ENCODE measurements at regions not wholly inside any gene's neighbourhood (a gene's known extent, or its start where the extent isn't known, plus 50 kb on each side); places are given as distances from the start of the nearest gene placed in this dataset.
A peak's percentile ranks its signal among the peaks of the same experiment; 100 is the strongest.

- in situ Hi-C loops (cut with MboI; ENCODE audit: low pct_unique_long_range_greater_than_20kb, low sequenced_read_pairs), result no loop called here
- no peak for DNase-seq
Measured at GRCh38 chr11:122307476-122308035, 191.5 kb upstream of the BLID start.

DNA sequence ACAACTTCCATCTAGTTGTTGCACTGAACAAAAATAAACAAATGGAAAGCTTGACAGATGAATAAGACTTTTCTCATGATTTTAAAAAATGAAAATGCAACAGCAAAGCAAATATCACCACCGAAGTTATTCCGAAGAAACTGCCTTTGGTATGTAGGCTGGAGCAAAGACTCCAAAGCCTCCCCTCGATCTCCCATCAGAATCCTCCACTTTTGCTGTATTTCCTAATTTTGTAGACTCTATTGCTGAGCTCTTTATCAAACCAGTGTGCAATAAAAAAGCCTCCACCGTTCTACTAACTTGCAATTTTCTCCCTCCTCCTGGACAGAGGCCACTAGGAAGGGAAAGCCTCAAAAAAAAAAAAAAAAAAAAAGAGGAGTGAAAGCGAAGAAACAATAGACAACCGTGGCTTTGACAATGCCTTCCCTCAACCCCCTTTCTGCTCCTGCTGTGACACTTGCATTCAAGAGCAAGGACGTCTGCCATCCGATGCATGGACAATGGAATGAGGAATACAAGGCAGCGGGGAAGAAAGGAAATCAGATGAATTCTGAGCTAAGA is 190.9 kb upstream of the BLID start:
- DNase-seq, result no peak
- in situ Hi-C loops (cut with MboI; ENCODE audit: low pct_unique_long_range_greater_than_20kb, low sequenced_read_pairs), result no loop called here

DNA sequence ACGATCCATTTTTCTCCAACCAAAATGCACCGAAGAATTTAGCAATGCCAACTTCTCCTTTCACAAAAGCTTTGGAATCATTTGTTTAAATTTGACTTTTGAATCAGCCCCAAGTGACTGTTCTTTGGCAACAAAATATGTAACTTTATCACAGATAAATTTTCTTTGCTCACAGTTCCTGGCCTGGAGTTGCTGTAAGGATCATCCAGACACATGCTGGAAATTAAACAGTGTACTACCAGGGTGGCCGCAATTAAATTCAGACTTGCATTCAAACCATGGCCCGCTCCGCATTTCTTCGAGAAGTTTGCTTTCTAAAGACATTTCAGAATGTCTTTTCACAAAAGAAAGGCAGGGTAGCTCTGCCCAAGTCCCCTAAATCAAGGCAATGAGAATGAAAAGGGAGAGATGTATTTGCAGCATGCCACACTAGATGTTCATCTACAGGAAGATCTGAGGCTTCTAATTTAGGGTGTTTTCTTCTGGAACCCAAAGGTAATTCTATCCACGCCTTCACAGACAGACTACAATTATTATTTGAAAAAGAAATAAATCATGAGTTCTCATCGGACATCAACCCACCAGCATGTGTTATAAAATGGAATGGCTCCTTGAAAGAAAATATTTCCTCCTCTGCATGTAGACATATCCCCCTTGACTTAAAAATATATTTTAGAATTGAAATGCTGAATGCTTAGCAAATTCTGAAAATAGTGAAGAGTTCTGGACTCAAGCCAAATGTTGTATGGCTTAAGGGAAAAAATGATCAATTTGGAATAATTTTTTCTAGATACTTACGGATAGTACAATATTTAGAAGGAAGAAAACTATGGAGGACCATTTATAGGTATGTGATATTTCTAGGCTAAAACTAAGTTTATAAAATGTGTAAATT is 189.7 kb upstream of the BLID start:
- DNase-seq, result no peak
- in situ Hi-C loops (cut with MboI; ENCODE audit: low pct_unique_long_range_greater_than_20kb, low sequenced_read_pairs), result no loop called here

DNA sequence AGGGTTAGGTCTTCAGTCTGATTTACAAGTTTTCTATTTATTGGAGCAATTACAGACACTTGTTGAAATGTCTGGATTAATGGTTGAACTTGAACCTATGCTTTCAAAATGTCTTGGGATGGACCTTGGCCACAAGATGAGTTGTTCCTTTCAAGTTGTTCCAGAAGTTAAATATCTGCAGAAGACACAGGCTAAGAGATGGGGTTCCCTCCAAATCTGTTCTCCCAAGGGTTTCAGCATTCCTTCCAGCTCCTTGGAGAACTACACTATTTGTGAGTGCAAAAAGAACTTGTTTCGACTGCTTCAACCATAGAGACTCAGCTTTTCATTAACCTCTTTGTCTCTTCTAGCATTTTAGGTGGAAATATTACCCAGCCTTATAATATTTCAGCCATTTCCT is 189.0 kb upstream of the BLID start:
- in situ Hi-C loops (cut with MboI; ENCODE audit: low pct_unique_long_range_greater_than_20kb, low sequenced_read_pairs), result no loop called here
- DNase-seq, result no peak

DNA sequence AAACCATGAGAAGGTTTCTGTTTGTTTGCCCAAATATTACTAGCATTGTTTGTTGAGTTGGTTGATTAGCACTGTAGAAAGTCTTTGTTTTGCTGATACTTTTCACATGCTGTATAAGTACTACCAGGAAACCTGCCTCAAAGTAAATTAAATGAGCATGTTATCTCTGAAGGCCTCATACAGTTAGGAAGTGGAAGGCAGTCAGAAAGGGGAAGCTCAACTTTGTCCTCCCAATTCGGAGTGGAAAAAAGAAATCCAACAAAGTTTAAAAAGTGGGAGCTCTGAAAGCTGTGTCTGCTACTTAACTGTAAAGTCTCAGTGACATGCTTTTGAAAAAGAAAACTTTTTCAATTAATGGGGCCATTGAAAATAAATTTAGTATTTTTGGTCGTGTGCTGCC is 188.3 kb upstream of the BLID start:
- in situ Hi-C loops (cut with MboI; ENCODE audit: low pct_unique_long_range_greater_than_20kb, low sequenced_read_pairs), result no loop called here
- peak; percentile 2 for DNase-seq

DNA sequence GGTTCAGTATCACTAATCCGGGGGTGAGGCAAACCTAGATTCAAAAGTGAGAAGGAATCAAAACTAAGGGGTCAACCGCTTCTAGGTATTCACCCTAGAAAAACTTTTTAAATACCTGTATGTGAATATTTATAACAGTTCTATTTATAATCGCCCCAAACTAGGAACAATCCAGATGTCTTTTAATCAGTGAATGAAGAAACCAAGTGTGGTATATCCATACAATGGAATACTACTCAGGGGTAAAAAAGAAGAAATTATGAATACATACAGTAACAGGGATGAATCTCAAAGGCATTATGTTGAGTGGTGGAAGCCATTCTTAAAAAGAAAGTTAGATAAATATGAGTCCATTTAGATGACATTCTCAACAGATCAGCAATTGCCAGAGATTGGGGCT is 178.0 kb upstream of the BLID start:
- DNase-seq, result no peak
- in situ Hi-C loops (cut with MboI; ENCODE audit: low pct_unique_long_range_greater_than_20kb, low sequenced_read_pairs), result no loop called here

- in situ Hi-C loops (cut with MboI; ENCODE audit: low pct_unique_long_range_greater_than_20kb, low sequenced_read_pairs), result no loop called here
- DNase-seq, result no peak
Measured at GRCh38 chr11:122293296-122294023, 177.4 kb upstream of the BLID start.

GRCh38 chr11:122287401-122287800 is 171.4 kb upstream of the BLID start:
- no peak for DNase-seq
- in situ Hi-C loops (cut with MboI; ENCODE audit: low pct_unique_long_range_greater_than_20kb, low sequenced_read_pairs), result no loop called here

- DNase-seq, result no peak
- in situ Hi-C loops (cut with MboI; ENCODE audit: low pct_unique_long_range_greater_than_20kb, low sequenced_read_pairs), result no loop called here
Measured at GRCh38 chr11:122285070-122285988, 169.3 kb upstream of the BLID start.

DNA sequence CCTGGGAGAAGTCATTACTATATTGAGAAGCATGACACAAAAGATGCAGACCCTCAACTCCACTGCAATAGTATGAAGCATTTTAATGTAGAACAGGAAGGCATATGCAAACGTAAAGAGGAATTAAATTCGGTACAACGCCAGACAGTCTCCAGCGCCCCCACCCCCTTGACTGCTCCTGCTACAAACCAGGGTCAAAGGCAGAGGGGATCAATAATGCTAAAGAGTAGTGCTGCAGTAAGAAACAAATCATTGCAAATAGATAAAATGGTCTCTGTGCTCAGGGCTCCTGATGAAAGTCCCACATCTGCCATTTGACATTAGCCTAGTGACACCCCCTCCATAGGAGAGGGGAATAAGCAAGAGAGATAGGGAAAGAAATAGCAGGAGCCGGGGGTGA is 164.9 kb upstream of the BLID start:
- in situ Hi-C loops (cut with MboI; ENCODE audit: low pct_unique_long_range_greater_than_20kb, low sequenced_read_pairs), result no loop called here
- DNase-seq, result no peak

DNA sequence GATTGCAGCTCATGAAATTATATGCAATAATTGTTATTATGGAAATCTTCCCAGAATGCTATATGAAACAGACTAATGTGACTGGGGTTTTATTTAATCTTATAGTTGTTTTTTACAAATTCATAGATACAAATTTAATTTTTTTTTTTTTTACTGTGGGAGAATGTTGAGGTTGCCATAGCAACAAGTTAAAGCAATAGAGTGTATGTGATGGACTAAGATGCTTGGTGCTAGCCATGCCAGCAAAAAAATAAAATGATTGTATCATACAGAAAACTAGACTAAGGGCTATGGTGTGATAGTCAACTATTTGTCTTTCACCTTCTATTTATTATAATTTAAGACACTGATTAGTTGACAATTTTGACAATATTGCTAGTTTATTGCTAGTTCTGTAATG is 163.2 kb upstream of the BLID start:
- in situ Hi-C loops (cut with MboI; ENCODE audit: low pct_unique_long_range_greater_than_20kb, low sequenced_read_pairs), result no loop called here
- no peak for DNase-seq

- in situ Hi-C loops (cut with MboI; ENCODE audit: low pct_unique_long_range_greater_than_20kb, low sequenced_read_pairs), result no loop called here
- DNase-seq, result no peak
Measured at GRCh38 chr11:122277493-122277892, 161.5 kb upstream of the BLID start.

DNA sequence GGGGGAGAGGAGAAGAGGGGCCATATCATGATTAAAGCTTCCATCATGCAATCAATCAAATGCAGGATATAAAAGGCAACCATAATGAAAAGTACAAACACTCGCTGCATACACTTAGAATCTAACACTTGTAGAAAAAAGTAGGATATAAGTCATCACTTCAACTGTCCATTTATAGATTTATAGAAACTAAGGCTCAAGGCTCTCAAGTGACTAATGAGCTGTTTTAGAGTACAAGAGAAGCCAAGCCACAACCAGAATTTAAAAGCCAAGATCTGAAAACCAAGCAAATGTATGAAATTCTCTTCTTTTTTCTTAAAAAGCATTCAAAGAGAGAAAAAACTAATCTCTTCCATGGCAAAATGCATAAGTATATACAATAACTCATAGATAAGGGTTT is 160.2 kb upstream of the BLID start:
- in situ Hi-C loops (cut with MboI; ENCODE audit: low pct_unique_long_range_greater_than_20kb, low sequenced_read_pairs), result no loop called here
- no peak for DNase-seq

GRCh38 chr11:122275508-122275907 is 159.5 kb upstream of the BLID start:
- no peak for DNase-seq
- in situ Hi-C loops (cut with MboI; ENCODE audit: low pct_unique_long_range_greater_than_20kb, low sequenced_read_pairs), result no loop called here

DNA sequence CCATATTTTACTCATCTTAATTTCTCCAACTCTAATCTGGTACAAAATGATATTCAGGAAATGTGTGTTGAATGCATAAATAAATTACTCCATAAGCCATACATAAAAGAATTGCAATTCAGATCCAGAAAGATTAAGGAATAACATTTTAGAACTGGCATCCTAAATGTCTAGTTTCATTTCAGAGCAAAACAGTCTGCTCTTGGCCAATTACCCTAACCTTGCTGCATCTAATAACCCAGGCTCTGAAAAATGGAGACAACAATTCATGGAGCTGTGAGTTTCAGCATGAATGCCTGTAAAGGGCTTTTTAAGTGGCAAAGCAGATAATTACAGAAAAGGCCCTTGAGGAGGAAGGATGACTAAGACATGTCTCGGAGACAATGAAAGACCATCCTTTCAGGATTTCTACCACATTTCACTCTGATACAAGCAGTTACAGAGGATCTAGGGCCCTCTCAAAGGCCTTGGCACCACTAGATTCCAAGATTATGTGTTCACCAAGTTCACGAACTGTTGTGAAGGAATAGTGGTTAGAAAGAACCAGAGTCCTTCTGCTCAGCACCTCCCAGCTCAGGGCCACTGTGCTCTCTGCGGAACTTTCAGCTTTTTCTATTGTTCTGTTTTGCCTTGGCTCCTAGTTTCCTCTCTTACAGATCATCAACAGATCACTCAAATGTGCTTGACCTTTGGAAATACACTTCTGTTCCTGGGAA is 157.6 kb upstream of the BLID start:
- in situ Hi-C loops (cut with MboI; ENCODE audit: low pct_unique_long_range_greater_than_20kb, low sequenced_read_pairs), result no loop called here
- no peak for DNase-seq

DNA sequence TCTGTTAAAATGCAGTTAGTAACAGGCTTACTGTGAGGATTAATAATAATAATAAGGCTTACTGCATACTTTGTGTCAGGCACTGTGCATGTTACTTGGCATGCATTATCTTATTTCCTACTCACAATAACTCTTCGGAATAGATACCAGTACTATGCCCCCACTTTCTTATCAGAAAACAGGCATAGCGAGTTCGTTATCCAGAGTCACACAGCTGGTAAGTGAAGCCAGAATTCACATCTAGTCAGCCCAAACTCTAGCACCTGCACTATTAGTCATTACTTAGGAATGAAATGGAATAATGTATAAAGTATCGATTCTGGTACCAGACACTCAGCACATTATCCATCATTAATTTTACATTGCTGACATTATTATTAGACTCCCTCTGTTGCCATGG is 155.7 kb upstream of the BLID start:
- no peak for DNase-seq
- in situ Hi-C loops (cut with MboI; ENCODE audit: low pct_unique_long_range_greater_than_20kb, low sequenced_read_pairs), result no loop called here

- in situ Hi-C loops (cut with MboI; ENCODE audit: low pct_unique_long_range_greater_than_20kb, low sequenced_read_pairs), result no loop called here
Measured at GRCh38 chr11:122271137-122271536, 155.1 kb upstream of the BLID start.

DNA sequence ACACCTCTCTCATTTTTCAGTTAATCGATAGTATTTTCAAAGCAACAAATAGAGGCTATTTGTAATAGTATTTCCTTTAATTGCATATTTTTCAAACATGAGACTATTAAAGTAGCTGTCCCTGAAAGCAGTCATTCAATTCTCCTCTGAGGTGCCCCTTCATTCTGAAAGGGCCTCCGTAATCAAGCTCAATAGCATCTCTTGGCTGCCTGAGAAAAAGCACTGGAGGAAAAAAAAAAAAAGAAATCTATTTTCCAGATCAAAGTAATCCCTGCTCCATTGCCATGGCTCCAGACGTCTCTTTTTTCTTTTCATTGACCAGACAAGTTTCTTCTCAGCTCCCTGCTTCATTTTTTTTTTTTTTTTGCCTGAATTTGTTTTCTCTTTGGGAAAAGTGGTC is 154.5 kb upstream of the BLID start:
- in situ Hi-C loops (cut with MboI; ENCODE audit: low pct_unique_long_range_greater_than_20kb, low sequenced_read_pairs), result no loop called here
- DNase-seq, result no peak

More at GRCh38 chr11:122271137-122271536, 155.1 kb upstream of the BLID start:
- DNase-seq, result no peak
